Activated CD4-positive, alpha-beta memory T cell treated with anti-CD3 and anti-CD28 coated beads for 36 hours (primary cell): ENCODE measurements at regions not wholly inside any gene's neighbourhood (a gene's known extent, or its start where the extent isn't known, plus 50 kb on each side); places are given as distances from the start of the nearest gene placed in this dataset.

Experiments used
- CTCF ChIA-PET: fragments of 350-600 bp; sonication (Branson Sonifier 250); formaldehyde crosslinking; loops from one replicate; lab custom pipeline; 2021; ENCODE audit warnings: antibody characterized with exemption, inconsistent platforms; lab: Charles Lee
- POLR2A ChIA-PET: fragments of 350-600 bp; sonication (Branson Sonifier 250); formaldehyde crosslinking; loops from one replicate; lab custom pipeline; 2021; ENCODE audit warnings: antibody characterized with exemption; lab: Charles Lee
- DNase-seq: peaks from one replicate; pipeline ENCODE4 v3.0.0-alpha.2; 2020
- H3K27ac Mint-ChIP-seq: one replicate; pipeline ENCODE4 v1.8.0; 2021; ENCODE audit warnings: mixed read lengths
- H3K27me3 Mint-ChIP-seq: one replicate; pipeline ENCODE4 v1.8.0; 2021; ENCODE audit warnings: mixed read lengths
- H3K36me3 Mint-ChIP-seq: one replicate; pipeline ENCODE4 v1.8.0; 2021; ENCODE audit warnings: mixed read lengths
- H3K4me1 Mint-ChIP-seq: one replicate; pipeline ENCODE4 v1.8.0; 2021; ENCODE audit warnings: low read depth, mixed read lengths
- H3K4me3 Mint-ChIP-seq: one replicate; pipeline ENCODE4 v1.8.0; 2021; ENCODE audit warnings: mild to moderate bottlenecking, mixed read lengths
- H3K9me3 Mint-ChIP-seq: one replicate; pipeline ENCODE4 v1.8.0; 2021; ENCODE audit warnings: mixed read lengths
- intact Hi-C: fragments of 100-400 bp; cut with micrococcal nuclease; formaldehyde crosslinking; loops from one replicate; pipeline ENCODE4 v1.15.1; 2023

GRCh38 chr9:89779405-89780203, 174.8 kb downstream of the GADD45G start:
- CTCF ChIA-PET = no interaction called here
- POLR2A ChIA-PET = no interaction called here

DNA sequence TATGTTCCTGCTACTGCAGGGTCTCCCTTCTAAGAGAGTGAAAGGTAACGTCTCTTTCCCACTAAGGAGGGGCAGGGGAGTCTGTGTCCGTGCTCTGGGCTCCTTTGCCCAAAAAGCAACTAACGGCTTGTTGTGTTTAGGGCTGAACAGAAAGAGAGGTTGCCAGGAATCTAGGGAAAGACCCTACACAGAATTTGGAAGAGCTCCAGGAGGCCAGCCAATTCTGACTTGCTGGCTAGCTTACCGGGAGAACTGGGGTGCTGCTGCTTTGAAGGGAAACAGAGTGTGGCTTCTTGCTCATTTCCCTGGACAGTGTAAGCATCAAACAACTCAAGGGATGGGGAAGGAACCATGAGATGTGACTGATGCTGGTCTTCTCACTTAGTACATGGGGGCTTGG, 176.1 kb downstream of the GADD45G start:
- H3K9me3 Mint-ChIP-seq = no peaks in the 10 kb centered on the region
- DNase-seq = no peak
- intact Hi-C loops = no loop called here
- ChIA-PET CTCF (no interaction called here), POLR2A (no interaction called here)
- H3K27ac Mint-ChIP-seq = no peak overlapping the region
- no peak overlapping the region for H3K4me3 Mint-ChIP-seq
- peaks cover 1% of the 10 kb centered on the region for H3K27me3 Mint-ChIP-seq
- peaks cover 2% of the 10 kb centered on the region for H3K4me1 Mint-ChIP-seq
- H3K36me3 Mint-ChIP-seq = no peaks in the 10 kb centered on the region

More at GRCh38 chr9:89779405-89780203, 174.8 kb downstream of the GADD45G start:
- Mint-ChIP-seq H3K4me1 (peaks cover 2% of the 10 kb centered on the region), H3K27me3 (peaks cover 1% of the 10 kb centered on the region), H3K36me3 (no peaks in the 10 kb centered on the region), H3K9me3 (no peaks in the 10 kb centered on the region), H3K27ac (no peak overlapping the region), H3K4me3 (no peak overlapping the region)
- intact Hi-C loops = no loop called here
- DNase-seq = no peak

DNA sequence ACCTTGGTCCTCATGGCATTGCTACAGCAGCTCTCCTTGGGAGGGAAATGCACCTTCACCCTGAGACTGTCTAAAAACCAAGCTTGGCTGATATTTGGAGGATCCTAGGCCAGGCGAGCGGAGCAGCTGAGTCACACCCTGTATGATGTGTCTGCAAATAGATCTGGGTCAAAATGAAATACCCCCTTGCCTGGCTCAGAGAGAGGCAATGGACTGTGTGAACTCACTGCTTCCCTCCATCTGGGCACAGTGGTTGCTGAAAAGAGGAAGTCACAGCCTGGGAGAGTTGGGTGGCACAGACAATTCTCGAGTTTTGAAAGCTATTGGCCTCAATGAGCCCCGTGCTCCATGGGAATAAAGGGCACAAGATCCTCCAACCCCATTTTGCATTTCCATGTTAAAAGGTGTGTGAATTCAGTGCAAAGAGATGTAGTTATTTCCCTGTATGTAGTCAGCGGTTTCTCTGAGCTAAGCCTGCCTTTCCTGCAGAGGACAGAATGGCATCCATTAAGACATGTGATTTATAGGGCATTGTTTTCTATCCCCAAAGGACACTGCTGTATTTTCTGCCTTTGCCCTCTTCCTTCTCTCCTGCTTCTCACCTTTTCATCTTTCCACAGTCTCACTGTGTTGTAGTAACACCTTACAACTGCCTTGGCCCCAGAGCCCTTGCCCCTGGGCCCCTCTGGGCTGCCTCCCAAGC, 177.2 kb downstream of the GADD45G start:
- POLR2A ChIA-PET = no interaction called here
- CTCF ChIA-PET = no interaction called here
- intact Hi-C loops = no loop called here
- H3K9me3 Mint-ChIP-seq = no peaks in the 10 kb centered on the region
- H3K4me3 Mint-ChIP-seq = no peak overlapping the region
- peak; percentile 47 for DNase-seq
- no peak overlapping the region for H3K27ac Mint-ChIP-seq
- peaks cover 2% of the 10 kb centered on the region for H3K4me1 Mint-ChIP-seq
- H3K27me3 Mint-ChIP-seq = peaks cover 1% of the 10 kb centered on the region
- no peaks in the 10 kb centered on the region for H3K36me3 Mint-ChIP-seq

- no peak overlapping the region for H3K27ac Mint-ChIP-seq
- intact Hi-C loops = loop anchor here (5.0 kb wide), 1 partner anchor 49 kb away; no protein-coding TSS in a partner anchor
- no peaks in the 10 kb centered on the region for H3K27me3 Mint-ChIP-seq
- ChIA-PET POLR2A (no interaction called here), CTCF (no interaction called here)
- no peak overlapping the region for H3K4me3 Mint-ChIP-seq
- no peak for DNase-seq
- no peaks in the 10 kb centered on the region for H3K36me3 Mint-ChIP-seq
- H3K4me1 Mint-ChIP-seq = peaks cover 2% of the 10 kb centered on the region
- H3K9me3 Mint-ChIP-seq = no peaks in the 10 kb centered on the region
Measured at GRCh38 chr9:89786655-89787054, 181.8 kb downstream of the GADD45G start.

- POLR2A ChIA-PET = no interaction called here
- no peak overlapping the region for H3K27ac Mint-ChIP-seq
Measured at GRCh38 chr9:89787595-89787994, 182.8 kb downstream of the GADD45G start.

GRCh38 chr9:89788434-89788833, 183.6 kb downstream of the GADD45G start:
- intact Hi-C loops = loop anchor here (5.0 kb wide), 1 partner anchor 51 kb away; no protein-coding TSS in a partner anchor
- POLR2A ChIA-PET = no interaction called here
- no peaks in the 10 kb centered on the region for H3K27me3 Mint-ChIP-seq
- DNase-seq = no peak
- H3K4me1 Mint-ChIP-seq = no peaks in the 10 kb centered on the region
- H3K9me3 Mint-ChIP-seq = no peaks in the 10 kb centered on the region
- no peak overlapping the region for H3K27ac Mint-ChIP-seq
- no peak overlapping the region for H3K4me3 Mint-ChIP-seq
- no peaks in the 10 kb centered on the region for H3K36me3 Mint-ChIP-seq
- CTCF ChIA-PET = no interaction called here

More at GRCh38 chr9:89787595-89787994, 182.8 kb downstream of the GADD45G start:
- Mint-ChIP-seq H3K4me1 (no peaks in the 10 kb centered on the region), H3K9me3 (no peaks in the 10 kb centered on the region), H3K4me3 (no peak overlapping the region), H3K27me3 (no peaks in the 10 kb centered on the region), H3K36me3 (no peaks in the 10 kb centered on the region)
- DNase-seq = no peak
- intact Hi-C loops = loop anchor here (5.0 kb wide), 1 partner anchor 50 kb away; no protein-coding TSS in a partner anchor
- CTCF ChIA-PET = no interaction called here

DNA sequence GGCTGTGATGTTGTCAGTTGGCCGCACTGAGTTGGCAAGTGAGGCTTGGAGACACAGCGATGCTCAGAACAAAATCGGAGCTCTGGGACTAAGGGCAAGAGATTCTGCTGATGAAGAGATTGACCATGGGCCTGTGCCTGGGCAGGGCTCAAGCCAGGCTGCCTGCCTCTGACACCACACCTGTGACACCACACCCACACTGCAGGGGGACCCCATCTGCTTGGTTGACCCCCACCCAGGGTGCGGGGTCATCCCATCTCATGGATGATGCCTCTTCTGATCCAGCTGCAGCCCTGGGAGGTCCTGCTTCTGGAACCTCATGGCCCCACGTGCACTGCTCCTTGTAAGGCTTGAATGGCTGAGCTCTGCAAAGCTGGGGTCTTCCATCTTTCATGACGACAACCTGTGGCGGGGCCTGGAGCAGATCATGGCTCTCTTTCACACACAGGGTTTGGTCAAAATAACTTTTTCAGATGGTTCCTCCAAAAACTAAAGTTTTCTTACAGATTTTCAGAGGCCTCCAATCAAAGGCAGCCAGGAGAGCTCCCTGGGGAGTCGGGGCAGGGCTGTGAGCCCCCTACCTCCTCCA, 185.2 kb downstream of the GADD45G start:
- ChIA-PET POLR2A (no interaction called here), CTCF (no interaction called here)
- Mint-ChIP-seq H3K36me3 (no peaks in the 10 kb centered on the region), H3K9me3 (no peaks in the 10 kb centered on the region), H3K27me3 (no peaks in the 10 kb centered on the region), H3K4me1 (peaks cover 2% of the 10 kb centered on the region), H3K27ac (no peak overlapping the region), H3K4me3 (no peak overlapping the region)
- intact Hi-C loops = loop anchor here (5.0 kb wide), 1 partner anchor 53 kb away; no protein-coding TSS in a partner anchor
- DNase-seq = no peak

DNA sequence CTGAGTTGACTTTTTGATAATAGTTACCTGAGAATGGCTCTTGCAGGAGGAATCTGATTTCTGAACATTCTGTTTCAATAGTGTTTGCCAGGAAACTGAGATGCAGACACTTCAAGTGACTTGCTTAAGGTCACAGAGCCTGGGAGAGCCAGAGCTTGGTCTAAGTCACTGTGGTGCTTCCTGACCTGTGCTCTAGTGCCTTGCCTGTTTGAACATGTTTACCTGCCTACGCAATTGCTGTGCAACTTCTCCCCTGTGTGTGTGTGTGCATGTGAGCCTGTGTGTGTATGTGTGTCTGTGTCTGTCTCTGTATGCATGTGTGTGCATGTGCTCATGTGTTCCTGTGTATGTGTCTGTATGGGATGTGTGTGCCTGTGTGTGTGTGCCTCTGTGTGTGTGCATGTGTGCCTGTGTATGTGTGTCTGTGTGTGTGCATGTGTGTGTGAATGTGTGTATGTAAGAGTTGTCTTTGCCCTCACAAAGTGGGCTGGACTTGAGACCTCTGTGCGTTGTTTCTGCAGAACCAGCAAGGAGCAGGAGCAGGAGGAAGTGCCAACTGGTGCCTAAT, 185.8 kb downstream of the GADD45G start:
- no peak overlapping the region for H3K27ac Mint-ChIP-seq
- no peaks in the 10 kb centered on the region for H3K36me3 Mint-ChIP-seq
- no peak overlapping the region for H3K4me3 Mint-ChIP-seq
- DNase-seq = no peak
- ChIA-PET CTCF (no interaction called here), POLR2A (no interaction called here)
- intact Hi-C loops = no loop called here
- H3K9me3 Mint-ChIP-seq = no peaks in the 10 kb centered on the region
- H3K27me3 Mint-ChIP-seq = no peaks in the 10 kb centered on the region
- peaks cover 2% of the 10 kb centered on the region for H3K4me1 Mint-ChIP-seq

DNA sequence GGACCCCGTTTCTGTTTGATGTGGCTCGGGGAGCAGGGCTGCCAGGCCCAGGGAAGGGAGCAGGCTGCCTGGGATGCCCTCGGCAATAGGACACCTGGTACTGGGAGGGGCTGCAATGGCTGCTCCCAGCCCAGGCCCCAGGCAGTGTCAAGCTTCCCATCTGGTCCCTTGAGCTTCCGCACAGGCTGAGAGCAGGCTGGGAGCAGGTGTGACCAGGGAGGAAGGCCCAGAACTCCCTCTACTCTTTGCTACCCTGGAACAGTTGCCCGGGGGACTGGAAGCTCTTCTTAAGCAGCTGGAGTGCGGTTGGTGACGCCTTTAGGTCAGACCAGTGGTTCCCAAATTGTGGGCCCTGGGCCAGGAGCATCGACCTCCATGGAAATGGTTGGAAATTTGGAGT, 186.9 kb downstream of the GADD45G start:
- H3K4me3 Mint-ChIP-seq = no peak overlapping the region
- peaks cover 2% of the 10 kb centered on the region for H3K4me1 Mint-ChIP-seq
- POLR2A ChIA-PET = no interaction called here
- no peaks in the 10 kb centered on the region for H3K27me3 Mint-ChIP-seq
- no peaks in the 10 kb centered on the region for H3K36me3 Mint-ChIP-seq
- no peak for DNase-seq
- intact Hi-C loops = no loop called here
- H3K27ac Mint-ChIP-seq = no peak overlapping the region
- H3K9me3 Mint-ChIP-seq = no peaks in the 10 kb centered on the region
- CTCF ChIA-PET = interaction anchor here (1.1 kb wide), 1 partner anchor 189 kb away, joined by 5 read pairs; no protein-coding TSS in a partner anchor

DNA sequence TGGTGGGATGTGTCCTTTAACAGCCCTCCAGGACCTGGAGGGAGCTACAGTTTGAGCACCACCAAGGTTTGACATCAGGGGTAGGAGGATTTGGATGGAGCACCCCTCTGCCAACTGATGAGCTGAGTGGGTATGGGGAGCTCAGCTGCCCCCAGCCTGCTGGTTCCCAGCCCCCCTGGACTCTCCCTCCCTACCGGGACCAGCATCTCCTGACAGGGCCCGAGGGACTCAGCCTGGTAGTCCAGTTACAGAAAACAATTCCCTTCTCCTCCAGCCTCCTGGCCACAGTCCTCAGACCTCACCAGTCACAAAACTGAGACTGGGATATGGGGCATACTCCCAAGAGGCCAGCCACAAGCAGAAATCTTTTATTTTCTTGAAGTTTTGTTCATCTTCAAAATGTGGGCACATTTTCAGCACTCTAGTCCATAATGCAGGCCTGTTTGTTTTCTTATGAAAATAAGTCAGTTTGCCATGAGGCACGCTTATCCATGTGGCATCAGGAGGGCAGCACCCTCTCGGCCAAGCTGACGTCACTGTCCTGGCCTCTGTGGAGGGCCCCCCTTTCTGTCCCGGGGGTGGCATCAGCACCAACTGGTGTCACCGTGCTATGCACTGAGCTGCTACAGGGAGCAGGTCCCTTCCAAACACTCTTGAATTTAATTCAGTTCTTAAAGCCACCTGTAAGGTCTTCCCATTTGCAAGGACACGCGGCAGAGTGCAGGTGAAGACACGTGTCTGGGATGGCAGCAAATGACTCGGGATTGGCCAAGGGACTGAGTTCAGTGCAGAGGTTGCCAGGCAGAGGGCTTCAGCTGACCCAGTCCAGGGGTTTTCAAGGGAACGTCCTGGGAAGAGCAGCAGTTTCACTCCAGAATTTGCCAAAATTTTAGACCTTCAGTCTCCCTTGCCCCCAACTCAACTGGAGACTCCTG, 187.6 kb downstream of the GADD45G start:
- no peaks in the 10 kb centered on the region for H3K36me3 Mint-ChIP-seq
- ChIA-PET CTCF (interaction anchor here (1.1 kb wide), 1 partner anchor 190 kb away, joined by 5 read pairs; no protein-coding TSS in a partner anchor), POLR2A (no interaction called here)
- no peaks in the 10 kb centered on the region for H3K9me3 Mint-ChIP-seq
- intact Hi-C loops = no loop called here
- H3K4me3 Mint-ChIP-seq = no peak overlapping the region
- H3K27me3 Mint-ChIP-seq = no peaks in the 10 kb centered on the region
- DNase-seq = no peak
- no peak overlapping the region for H3K27ac Mint-ChIP-seq
- peaks cover 2% of the 10 kb centered on the region for H3K4me1 Mint-ChIP-seq

DNA sequence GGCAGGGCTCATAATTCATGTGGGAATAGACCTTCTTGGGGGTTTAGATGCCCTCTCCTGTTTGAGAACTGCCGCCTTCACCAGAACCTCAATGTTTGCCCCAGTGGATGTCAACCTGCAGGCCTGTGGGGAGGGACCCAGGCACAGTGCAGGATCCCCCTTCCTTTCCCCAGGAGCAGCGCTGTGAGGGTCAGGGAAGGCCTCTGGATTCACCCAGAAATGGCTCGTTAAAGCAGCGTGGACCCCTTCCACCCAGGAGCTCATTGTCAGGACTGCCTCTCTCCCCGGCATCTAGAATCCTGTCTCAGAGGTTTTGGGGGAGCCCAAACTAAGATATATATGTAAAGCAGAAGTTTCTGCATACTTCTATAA, 188.3 kb downstream of the GADD45G start:
- no peak for DNase-seq
- CTCF ChIA-PET = no interaction called here
- intact Hi-C loops = no loop called here
- Mint-ChIP-seq H3K4me1 (peaks cover 2% of the 10 kb centered on the region), H3K27me3 (no peaks in the 10 kb centered on the region), H3K9me3 (no peaks in the 10 kb centered on the region), H3K27ac (no peak overlapping the region), H3K36me3 (no peaks in the 10 kb centered on the region), H3K4me3 (no peak overlapping the region)
- POLR2A ChIA-PET = no interaction called here
